ENCODE measurements at regions not wholly inside any gene's neighbourhood (a gene's known extent, or its start where the extent isn't known, plus 50 kb on each side); places are given as distances from the start of the nearest gene placed in this dataset.

GRCh38 chr11:13897646-13898276, 64.8 kb upstream of the SPON1 start (continued):
- TF ChIP-seq ZNF114 (CRISPR knock-in tag; IDR thresholded peaks at IDR 0.05) (no peak), EZH2 (IDR thresholded peaks at IDR 0.05; ENCODE audit: low read depth, unreplicated experiment) (no peak), NANOG (IDR thresholded peaks at IDR 0.05; ENCODE audit: borderline replicate concordance) (no peak), STAT1 (IDR thresholded peaks at IDR 0.05; ENCODE audit: unreplicated experiment) (no peak), POLR2AphosphoS5 (IDR thresholded peaks at IDR 0.05; ENCODE audit: low read depth) (no peak), JUNB (IDR thresholded peaks at IDR 0.05; ENCODE audit: unreplicated experiment) (no peak), EZH2phosphoT487 (IDR thresholded peaks at IDR 0.05; ENCODE audit: unreplicated experiment) (no peak)
- TF ChIP-seq, protein P1, sequence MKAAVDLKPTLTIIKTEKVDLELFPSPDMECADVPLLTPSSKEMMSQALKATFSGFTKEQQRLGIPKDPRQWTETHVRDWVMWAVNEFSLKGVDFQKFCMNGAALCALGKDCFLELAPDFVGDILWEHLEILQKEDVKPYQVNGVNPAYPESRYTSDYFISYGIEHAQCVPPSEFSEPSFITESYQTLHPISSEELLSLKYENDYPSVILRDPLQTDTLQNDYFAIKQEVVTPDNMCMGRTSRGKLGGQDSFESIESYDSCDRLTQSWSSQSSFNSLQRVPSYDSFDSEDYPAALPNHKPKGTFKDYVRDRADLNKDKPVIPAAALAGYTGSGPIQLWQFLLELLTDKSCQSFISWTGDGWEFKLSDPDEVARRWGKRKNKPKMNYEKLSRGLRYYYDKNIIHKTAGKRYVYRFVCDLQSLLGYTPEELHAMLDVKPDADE (IDR thresholded peaks at IDR 0.05), result no peak

GRCh38 chr11:13899603-13900002, 62.9 kb upstream of the SPON1 start:
- no peaks in the 10 kb centered on the region for H4K20me1 ChIP-seq (replicated peaks; ENCODE audit: insufficient read depth)
- no peak overlapping the region for H3K27ac ChIP-seq (ENCODE audit: low read depth)
- no peak for ATAC-seq
- H3K36me3 Mint-ChIP-seq (ENCODE audit: low read depth), result no peaks in the 10 kb centered on the region
- H3K27me3 Mint-ChIP-seq (ENCODE audit: insufficient read depth, low read depth, poor library complexity), result peaks cover 5% of the 10 kb centered on the region
- H3K4me3 ChIP-seq, result no peak overlapping the region
- no peaks in the 10 kb centered on the region for H3K79me2 ChIP-seq (replicated peaks; ENCODE audit: insufficient read depth)
- peaks cover 9% of the 10 kb centered on the region for H3K4me1 Mint-ChIP-seq
- H3K36me3 ChIP-seq (ENCODE audit: insufficient read depth), result no peaks in the 10 kb centered on the region
- no peak overlapping the region for H2AFZ ChIP-seq
- H3K27ac Mint-ChIP-seq, result no peak overlapping the region
- no peaks in the 10 kb centered on the region for H3K9me3 Mint-ChIP-seq
- H3K27me3 ChIP-seq (ENCODE audit: insufficient read depth), result no peaks in the 10 kb centered on the region
- no peaks in the 10 kb centered on the region for H3F3A ChIP-seq (replicated peaks; ENCODE audit: low read depth)
- H3K4me3 Mint-ChIP-seq, result no peak overlapping the region
- H3K9me2 ChIP-seq (ENCODE audit: insufficient read depth), result no peaks in the 10 kb centered on the region
- DNase-seq (ENCODE audit: low spot score), result no peak
- no peaks in the 10 kb centered on the region for H3K4me1 ChIP-seq (ENCODE audit: insufficient read depth)
- no peak overlapping the region for H3K4me2 ChIP-seq
- TF ChIP-seq NANOG (IDR thresholded peaks at IDR 0.05; ENCODE audit: borderline replicate concordance) (no peak), ZNF114 (CRISPR knock-in tag; IDR thresholded peaks at IDR 0.05) (no peak), CREB1 (CRISPR knock-in tag; IDR thresholded peaks at IDR 0.05; ENCODE audit: low read depth) (no peak), EZH2 (IDR thresholded peaks at IDR 0.05; ENCODE audit: low read depth, unreplicated experiment) (no peak), ZNF331 (CRISPR knock-in tag; IDR thresholded peaks at IDR 0.05; ENCODE audit: low read depth) (no peak), STAT1 (IDR thresholded peaks at IDR 0.05; ENCODE audit: unreplicated experiment) (no peak), POLR2AphosphoS5 (IDR thresholded peaks at IDR 0.05; ENCODE audit: low read depth) (no peak), EZH2phosphoT487 (IDR thresholded peaks at IDR 0.05; ENCODE audit: unreplicated experiment) (no peak)
- TF ChIP-seq, protein P1 (IDR thresholded peaks at IDR 0.05), result no peak
- TF ChIP-seq, protein P2, sequence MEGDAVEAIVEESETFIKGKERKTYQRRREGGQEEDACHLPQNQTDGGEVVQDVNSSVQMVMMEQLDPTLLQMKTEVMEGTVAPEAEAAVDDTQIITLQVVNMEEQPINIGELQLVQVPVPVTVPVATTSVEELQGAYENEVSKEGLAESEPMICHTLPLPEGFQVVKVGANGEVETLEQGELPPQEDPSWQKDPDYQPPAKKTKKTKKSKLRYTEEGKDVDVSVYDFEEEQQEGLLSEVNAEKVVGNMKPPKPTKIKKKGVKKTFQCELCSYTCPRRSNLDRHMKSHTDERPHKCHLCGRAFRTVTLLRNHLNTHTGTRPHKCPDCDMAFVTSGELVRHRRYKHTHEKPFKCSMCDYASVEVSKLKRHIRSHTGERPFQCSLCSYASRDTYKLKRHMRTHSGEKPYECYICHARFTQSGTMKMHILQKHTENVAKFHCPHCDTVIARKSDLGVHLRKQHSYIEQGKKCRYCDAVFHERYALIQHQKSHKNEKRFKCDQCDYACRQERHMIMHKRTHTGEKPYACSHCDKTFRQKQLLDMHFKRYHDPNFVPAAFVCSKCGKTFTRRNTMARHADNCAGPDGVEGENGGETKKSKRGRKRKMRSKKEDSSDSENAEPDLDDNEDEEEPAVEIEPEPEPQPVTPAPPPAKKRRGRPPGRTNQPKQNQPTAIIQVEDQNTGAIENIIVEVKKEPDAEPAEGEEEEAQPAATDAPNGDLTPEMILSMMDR (conservative IDR thresholded peaks at IDR 0.05; ENCODE audit: low read depth in 2 of 2), result no peak
- TF ChIP-seq, protein P3, sequence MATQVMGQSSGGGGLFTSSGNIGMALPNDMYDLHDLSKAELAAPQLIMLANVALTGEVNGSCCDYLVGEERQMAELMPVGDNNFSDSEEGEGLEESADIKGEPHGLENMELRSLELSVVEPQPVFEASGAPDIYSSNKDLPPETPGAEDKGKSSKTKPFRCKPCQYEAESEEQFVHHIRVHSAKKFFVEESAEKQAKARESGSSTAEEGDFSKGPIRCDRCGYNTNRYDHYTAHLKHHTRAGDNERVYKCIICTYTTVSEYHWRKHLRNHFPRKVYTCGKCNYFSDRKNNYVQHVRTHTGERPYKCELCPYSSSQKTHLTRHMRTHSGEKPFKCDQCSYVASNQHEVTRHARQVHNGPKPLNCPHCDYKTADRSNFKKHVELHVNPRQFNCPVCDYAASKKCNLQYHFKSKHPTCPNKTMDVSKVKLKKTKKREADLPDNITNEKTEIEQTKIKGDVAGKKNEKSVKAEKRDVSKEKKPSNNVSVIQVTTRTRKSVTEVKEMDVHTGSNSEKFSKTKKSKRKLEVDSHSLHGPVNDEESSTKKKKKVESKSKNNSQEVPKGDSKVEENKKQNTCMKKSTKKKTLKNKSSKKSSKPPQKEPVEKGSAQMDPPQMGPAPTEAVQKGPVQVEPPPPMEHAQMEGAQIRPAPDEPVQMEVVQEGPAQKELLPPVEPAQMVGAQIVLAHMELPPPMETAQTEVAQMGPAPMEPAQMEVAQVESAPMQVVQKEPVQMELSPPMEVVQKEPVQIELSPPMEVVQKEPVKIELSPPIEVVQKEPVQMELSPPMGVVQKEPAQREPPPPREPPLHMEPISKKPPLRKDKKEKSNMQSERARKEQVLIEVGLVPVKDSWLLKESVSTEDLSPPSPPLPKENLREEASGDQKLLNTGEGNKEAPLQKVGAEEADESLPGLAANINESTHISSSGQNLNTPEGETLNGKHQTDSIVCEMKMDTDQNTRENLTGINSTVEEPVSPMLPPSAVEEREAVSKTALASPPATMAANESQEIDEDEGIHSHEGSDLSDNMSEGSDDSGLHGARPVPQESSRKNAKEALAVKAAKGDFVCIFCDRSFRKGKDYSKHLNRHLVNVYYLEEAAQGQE (IDR thresholded peaks at IDR 0.05; ENCODE audit: unreplicated experiment), result no peak
